Activated naive CD8-positive, alpha-beta T cell treated with anti-CD3 and anti-CD28 coated beads, Interleukin-2, amount 50 U/mL, for 24 hours (primary cell): ENCODE measurements at regions not wholly inside any gene's neighbourhood (a gene's known extent, or its start where the extent isn't known, plus 50 kb on each side); places are given as distances from the start of the nearest gene placed in this dataset.

Experiments
- ATAC-seq: fragments of 150-1000 bp; cut with Tn5 transposase; one replicate; pipeline ENCODE4 v1.10.0; 2021
- DNase-seq: peaks from one replicate; pipeline ENCODE4 v3.0.0; 2021
- H3K27ac Mint-ChIP-seq: one replicate; pipeline ENCODE4 v1.8.0; 2021; ENCODE audit warnings: mild to moderate bottlenecking, mixed read lengths
- H3K27me3 Mint-ChIP-seq: one replicate; pipeline ENCODE4 v1.8.0; 2021; ENCODE audit warnings: mixed read lengths
- H3K36me3 Mint-ChIP-seq: one replicate; pipeline ENCODE4 v1.8.0; 2021; ENCODE audit warnings: low read depth, mixed read lengths
- H3K4me1 Mint-ChIP-seq: one replicate; pipeline ENCODE4 v1.8.0; 2021; ENCODE audit warnings: mixed read lengths
- H3K4me3 Mint-ChIP-seq: one replicate; pipeline ENCODE4 v1.8.0; 2021; ENCODE audit warnings: mild to moderate bottlenecking, moderate library complexity, mixed read lengths
- H3K9me3 Mint-ChIP-seq: one replicate; pipeline ENCODE4 v1.8.0; 2021; ENCODE audit warnings: mixed read lengths

- no peaks in the 10 kb centered on the region for H3K4me1 Mint-ChIP-seq
- H3K27ac Mint-ChIP-seq: no peak overlapping the region
- no peaks in the 10 kb centered on the region for H3K36me3 Mint-ChIP-seq
- H3K9me3 Mint-ChIP-seq: peaks cover 2% of the 10 kb centered on the region
- DNase-seq: no peak
- no peaks in the 10 kb centered on the region for H3K27me3 Mint-ChIP-seq
- ATAC-seq: no peak
- no peak overlapping the region for H3K4me3 Mint-ChIP-seq
These were observed 466.3 kb upstream of the FAM241A start for GRCh38 chr4:111678908-111679307.

GRCh38 chr4:111681270-111681669, 464.0 kb upstream of the FAM241A start:
- H3K27ac Mint-ChIP-seq: no peak overlapping the region
- DNase-seq: no peak
- no peaks in the 10 kb centered on the region for H3K4me1 Mint-ChIP-seq
- no peaks in the 10 kb centered on the region for H3K27me3 Mint-ChIP-seq
- no peaks in the 10 kb centered on the region for H3K36me3 Mint-ChIP-seq
- H3K4me3 Mint-ChIP-seq: no peak overlapping the region
- ATAC-seq: no peak
- H3K9me3 Mint-ChIP-seq: peaks cover 4% of the 10 kb centered on the region

GRCh38 chr4:111681751-111682150, 463.5 kb upstream of the FAM241A start:
- Mint-ChIP-seq H3K27me3 (no peaks in the 10 kb centered on the region), H3K4me3 (no peak overlapping the region), H3K27ac (no peak overlapping the region), H3K4me1 (no peaks in the 10 kb centered on the region), H3K9me3 (peaks cover 4% of the 10 kb centered on the region), H3K36me3 (no peaks in the 10 kb centered on the region)
- ATAC-seq: no peak
- no peak for DNase-seq

GRCh38 chr4:111685205-111685604, 460.0 kb upstream of the FAM241A start:
- ATAC-seq (no peak), DNase-seq (no peak)
- H3K27me3 Mint-ChIP-seq: no peaks in the 10 kb centered on the region
- H3K27ac Mint-ChIP-seq: no peak overlapping the region
- H3K36me3 Mint-ChIP-seq: no peaks in the 10 kb centered on the region
- no peaks in the 10 kb centered on the region for H3K4me1 Mint-ChIP-seq
- H3K4me3 Mint-ChIP-seq: no peak overlapping the region
- H3K9me3 Mint-ChIP-seq: peaks cover 4% of the 10 kb centered on the region

- Mint-ChIP-seq H3K4me3 (no peak overlapping the region), H3K36me3 (no peaks in the 10 kb centered on the region), H3K27ac (no peak overlapping the region), H3K27me3 (no peaks in the 10 kb centered on the region), H3K4me1 (no peaks in the 10 kb centered on the region), H3K9me3 (peaks cover 3% of the 10 kb centered on the region)
- ATAC-seq (no peak), DNase-seq (no peak)
These were observed 456.0 kb upstream of the FAM241A start for GRCh38 chr4:111689214-111689613.

GRCh38 chr4:111689731-111690130, 455.5 kb upstream of the FAM241A start:
- H3K36me3 Mint-ChIP-seq: no peaks in the 10 kb centered on the region
- peaks cover 3% of the 10 kb centered on the region for H3K9me3 Mint-ChIP-seq
- ATAC-seq (no peak), DNase-seq (no peak)
- H3K4me1 Mint-ChIP-seq: no peaks in the 10 kb centered on the region
- H3K27ac Mint-ChIP-seq: no peak overlapping the region
- H3K27me3 Mint-ChIP-seq: no peaks in the 10 kb centered on the region
- H3K4me3 Mint-ChIP-seq: no peak overlapping the region

- H3K4me1 Mint-ChIP-seq: no peaks in the 10 kb centered on the region
- H3K9me3 Mint-ChIP-seq: peaks cover 3% of the 10 kb centered on the region
- no peak for DNase-seq
These were observed 451.5 kb upstream of the FAM241A start for GRCh38 chr4:111693758-111694157.

GRCh38 chr4:111695677-111696076, 449.6 kb upstream of the FAM241A start:
- DNase-seq (no peak), ATAC-seq (no peak)
- Mint-ChIP-seq H3K4me3 (no peak overlapping the region), H3K36me3 (no peaks in the 10 kb centered on the region), H3K4me1 (no peaks in the 10 kb centered on the region), H3K9me3 (peaks cover 3% of the 10 kb centered on the region), H3K27ac (no peak overlapping the region), H3K27me3 (no peaks in the 10 kb centered on the region)

More at GRCh38 chr4:111693758-111694157, 451.5 kb upstream of the FAM241A start:
- H3K36me3 Mint-ChIP-seq: no peaks in the 10 kb centered on the region
- ATAC-seq: no peak
- H3K27ac Mint-ChIP-seq: no peak overlapping the region
- no peaks in the 10 kb centered on the region for H3K27me3 Mint-ChIP-seq
- H3K4me3 Mint-ChIP-seq: no peak overlapping the region

- Mint-ChIP-seq H3K36me3 (no peaks in the 10 kb centered on the region), H3K4me3 (no peak overlapping the region), H3K9me3 (peaks cover under 1% of the 10 kb centered on the region), H3K4me1 (no peaks in the 10 kb centered on the region), H3K27ac (no peak overlapping the region), H3K27me3 (no peaks in the 10 kb centered on the region)
- DNase-seq: no peak
- ATAC-seq: no peak
These were observed 448.7 kb upstream of the FAM241A start for GRCh38 chr4:111696505-111696904.

GRCh38 chr4:111697176-111697942, 447.9 kb upstream of the FAM241A start:
- Mint-ChIP-seq H3K9me3 (no peaks in the 10 kb centered on the region), H3K4me1 (no peaks in the 10 kb centered on the region), H3K27me3 (no peaks in the 10 kb centered on the region), H3K4me3 (no peak overlapping the region), H3K27ac (no peak overlapping the region), H3K36me3 (no peaks in the 10 kb centered on the region)
- DNase-seq (no peak), ATAC-seq (no peak)

GRCh38 chr4:111698361-111698760, 446.9 kb upstream of the FAM241A start:
- no peaks in the 10 kb centered on the region for H3K4me1 Mint-ChIP-seq
- ATAC-seq: no peak
- no peaks in the 10 kb centered on the region for H3K9me3 Mint-ChIP-seq
- DNase-seq: no peak
- H3K27ac Mint-ChIP-seq: no peak overlapping the region
- no peak overlapping the region for H3K4me3 Mint-ChIP-seq
- H3K36me3 Mint-ChIP-seq: no peaks in the 10 kb centered on the region
- H3K27me3 Mint-ChIP-seq: no peaks in the 10 kb centered on the region

GRCh38 chr4:111699165-111699564, 446.1 kb upstream of the FAM241A start:
- H3K9me3 Mint-ChIP-seq: no peaks in the 10 kb centered on the region
- H3K36me3 Mint-ChIP-seq: no peaks in the 10 kb centered on the region
- no peaks in the 10 kb centered on the region for H3K27me3 Mint-ChIP-seq
- no peak overlapping the region for H3K27ac Mint-ChIP-seq
- H3K4me3 Mint-ChIP-seq: no peak overlapping the region
- DNase-seq (no peak), ATAC-seq (no peak)
- no peaks in the 10 kb centered on the region for H3K4me1 Mint-ChIP-seq

GRCh38 chr4:111701102-111701501, 444.2 kb upstream of the FAM241A start:
- Mint-ChIP-seq H3K27me3 (no peaks in the 10 kb centered on the region), H3K4me3 (no peak overlapping the region), H3K4me1 (no peaks in the 10 kb centered on the region), H3K36me3 (no peaks in the 10 kb centered on the region), H3K27ac (no peak overlapping the region), H3K9me3 (no peaks in the 10 kb centered on the region)
- ATAC-seq (no peak), DNase-seq (no peak)

- no peak for ATAC-seq
These were observed 437.8 kb upstream of the FAM241A start for GRCh38 chr4:111707491-111707890.

GRCh38 chr4:111712093-111712677, 433.1 kb upstream of the FAM241A start:
- H3K27ac Mint-ChIP-seq: no peak overlapping the region
- no peaks in the 10 kb centered on the region for H3K27me3 Mint-ChIP-seq
- no peaks in the 10 kb centered on the region for H3K36me3 Mint-ChIP-seq
- no peak overlapping the region for H3K4me3 Mint-ChIP-seq
- DNase-seq (no peak), ATAC-seq (no peak)
- no peaks in the 10 kb centered on the region for H3K9me3 Mint-ChIP-seq
- no peaks in the 10 kb centered on the region for H3K4me1 Mint-ChIP-seq

More at GRCh38 chr4:111707491-111707890, 437.8 kb upstream of the FAM241A start:
- Mint-ChIP-seq H3K4me1 (no peaks in the 10 kb centered on the region), H3K36me3 (no peaks in the 10 kb centered on the region), H3K27ac (no peak overlapping the region), H3K4me3 (no peak overlapping the region), H3K27me3 (no peaks in the 10 kb centered on the region), H3K9me3 (no peaks in the 10 kb centered on the region)
- no peak for DNase-seq
